Stimulated activated CD4-positive, alpha-beta T cell treated with anti-CD3 and anti-CD28 coated beads, Interleukin-4, amount 100 ng/mL, for 48 hours (primary cell): ENCODE measurements at regions not wholly inside any gene's neighbourhood (a gene's known extent, or its start where the extent isn't known, plus 50 kb on each side); places are given as distances from the start of the nearest gene placed in this dataset.

ENCODE experiments used
- DNase-seq, 2 donors: peaks; one replicate each; pipeline ENCODE4 v3.0.0-alpha.2; 2020; ENCODE audit warnings: low read depth in 2 of 2

DNA sequence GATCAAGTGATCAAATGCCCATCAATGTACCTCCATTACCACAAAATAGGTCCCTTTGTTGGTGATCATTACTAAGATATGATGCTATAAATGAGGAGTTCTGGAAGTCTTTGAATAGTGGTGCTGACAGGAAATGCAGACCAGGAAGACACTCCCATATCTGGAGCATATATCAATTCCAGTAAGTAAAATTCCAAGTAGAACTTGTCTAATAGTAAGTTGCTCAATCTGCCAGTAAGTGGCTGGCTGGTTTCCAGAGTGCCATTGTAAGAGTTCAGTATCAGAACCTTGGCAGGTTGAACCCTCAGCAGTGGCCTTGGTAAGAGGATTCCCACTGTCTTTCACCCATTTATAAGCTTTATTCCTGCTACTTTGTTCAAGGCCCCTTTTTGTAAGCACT, 379.9 kb upstream of the RBMS3 start:
- no peak for DNase-seq

DNA sequence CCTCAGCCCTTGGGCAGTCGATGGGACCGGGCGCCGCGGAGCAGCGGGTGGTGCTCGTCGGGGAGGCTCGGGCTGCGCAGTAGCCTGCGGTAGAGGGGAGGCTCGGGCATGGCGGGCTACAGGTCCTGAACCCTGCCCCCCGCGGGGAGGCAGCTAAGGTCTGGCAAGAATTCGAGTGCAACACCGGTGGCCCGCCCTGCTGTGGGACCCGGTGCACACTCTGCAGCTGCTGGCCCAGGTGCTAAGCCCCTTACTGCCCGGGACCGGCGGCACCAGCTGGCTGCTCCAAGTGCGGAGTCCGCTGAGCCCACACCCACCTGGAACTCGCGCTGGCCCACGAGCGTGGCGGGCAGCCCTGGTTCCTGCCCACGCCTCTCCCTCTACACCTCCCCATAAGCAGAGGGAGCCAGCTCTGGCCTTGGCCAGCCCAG, 377.7 kb upstream of the RBMS3 start:
- DNase-seq, result no peak

- DNase-seq, result no peak
Measured at GRCh38 chr3:28905798-28906197, 375.1 kb upstream of the RBMS3 start.

DNA sequence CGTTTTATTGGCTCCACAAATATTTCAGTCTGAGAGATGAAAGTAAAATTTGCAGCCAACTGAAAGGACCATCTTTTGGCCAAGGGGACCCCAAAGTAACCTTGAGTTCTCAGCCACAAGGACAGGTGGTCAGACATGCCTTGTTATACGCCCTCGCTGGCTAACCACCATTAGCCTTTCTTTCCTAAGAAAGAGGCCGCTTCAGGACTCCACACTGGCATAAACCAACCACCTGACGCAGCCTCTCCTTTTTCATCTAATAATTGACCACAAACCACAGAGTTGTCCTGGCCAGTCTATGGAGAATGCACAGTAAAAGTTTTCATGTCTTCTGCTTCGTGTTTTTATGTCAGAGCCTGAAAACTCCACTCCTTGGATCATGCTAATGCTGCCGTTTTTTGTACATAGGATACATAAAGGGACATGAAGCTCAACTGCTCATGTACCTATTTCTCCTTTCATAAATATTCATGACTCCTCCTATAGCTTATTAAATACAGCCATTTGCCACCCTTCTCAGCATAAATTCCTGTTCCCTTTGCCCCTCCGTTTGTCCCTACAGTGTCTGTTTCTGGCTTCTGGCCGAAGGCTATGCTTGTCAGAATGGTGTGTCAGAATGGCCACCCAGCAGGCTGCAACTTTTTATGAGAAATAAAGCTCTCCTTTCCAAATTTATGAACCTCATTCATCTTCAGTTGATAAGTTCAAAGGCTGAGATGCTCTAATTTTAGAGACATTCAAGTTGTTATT, 374.1 kb upstream of the RBMS3 start:
- DNase-seq, result no peak

DNA sequence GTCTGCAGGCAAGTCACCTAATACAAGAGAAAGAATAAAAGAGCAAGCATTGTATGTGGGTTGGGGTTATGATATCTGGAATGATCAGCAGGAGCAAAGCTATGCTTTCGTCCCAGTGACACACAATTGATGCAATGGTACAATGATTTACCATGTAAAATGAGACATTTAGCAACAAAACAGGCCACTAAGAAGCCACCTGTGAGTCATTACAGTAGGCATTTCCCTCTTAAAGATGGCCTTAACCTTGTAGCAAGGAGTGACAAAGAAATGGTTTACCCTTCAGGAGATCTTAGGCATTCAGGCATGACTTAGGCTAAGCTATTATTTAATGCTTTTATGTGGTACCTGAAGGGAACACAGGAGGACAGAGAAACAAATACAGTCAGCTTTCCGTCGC, 373.3 kb upstream of the RBMS3 start:
- no peak for DNase-seq

DNA sequence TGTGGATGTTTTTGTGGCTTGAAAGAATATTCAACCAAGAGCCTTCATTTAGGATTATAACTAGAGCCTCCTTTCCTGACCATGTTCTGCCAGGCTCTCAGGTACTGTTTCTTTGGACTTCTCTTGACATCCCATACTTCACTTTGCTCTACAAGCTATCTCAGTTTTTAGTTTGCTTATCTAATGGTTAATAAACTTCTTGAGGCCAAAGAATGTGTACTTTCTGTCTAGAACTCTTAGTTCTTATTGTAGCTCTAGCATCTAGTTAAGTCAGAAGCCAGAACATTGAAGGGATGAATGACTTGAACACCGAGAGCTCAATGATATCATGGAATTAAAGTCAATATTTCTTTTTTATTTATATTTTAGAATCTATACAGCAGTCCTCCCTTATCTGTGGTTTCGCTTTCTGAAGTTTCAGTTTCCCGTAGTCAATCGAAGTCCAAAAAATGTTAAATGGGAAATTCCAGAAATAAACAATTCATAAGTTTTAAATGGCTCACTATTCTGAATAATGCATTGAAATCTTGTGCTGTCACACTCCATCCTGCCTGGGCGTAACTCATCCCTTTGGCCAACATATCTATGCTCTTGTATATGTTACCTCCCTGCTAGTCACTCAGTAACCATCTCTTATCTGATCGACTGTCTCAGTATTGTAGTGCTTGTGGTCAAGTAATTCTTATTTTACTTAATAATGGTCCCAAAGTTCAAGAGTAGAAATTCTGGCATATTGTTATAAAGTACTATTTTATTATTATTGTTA, 368.6 kb upstream of the RBMS3 start:
- no peak for DNase-seq

DNA sequence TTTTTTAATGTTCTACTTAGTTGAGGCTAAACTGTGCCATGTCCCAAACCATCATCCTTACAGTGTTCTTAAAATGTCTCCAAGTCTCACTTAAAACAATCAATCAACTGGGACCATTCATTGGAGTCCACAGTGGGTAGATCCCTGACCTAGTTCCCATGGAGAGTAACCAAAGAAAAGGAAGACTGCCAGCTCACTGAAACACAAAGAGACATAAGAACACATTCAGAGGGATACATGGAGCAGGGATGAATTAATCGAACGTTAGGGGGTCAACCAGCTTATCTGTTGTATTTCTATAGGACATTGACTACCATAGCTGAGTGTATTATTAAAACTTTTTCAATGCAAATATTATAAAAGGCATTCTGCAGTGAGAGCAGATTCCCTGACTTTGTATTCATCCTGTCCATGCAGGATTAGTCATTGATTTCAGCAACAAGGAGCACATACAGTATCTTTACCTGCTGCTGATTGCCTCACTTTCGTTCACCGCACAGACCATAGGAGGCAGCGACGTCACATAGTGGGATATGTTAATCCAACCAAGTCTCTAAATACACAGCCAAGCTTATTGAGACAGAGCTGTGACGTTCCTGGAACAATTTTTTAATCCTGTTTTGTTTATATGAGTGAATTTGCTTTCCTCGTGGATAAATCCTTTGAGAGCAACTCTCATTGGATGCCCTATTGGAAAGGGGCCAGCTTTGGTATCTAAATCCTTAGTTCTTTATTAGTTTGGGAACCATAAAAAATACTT, 364.9 kb upstream of the RBMS3 start:
- DNase-seq, result no peak

GRCh38 chr3:28916713-28917499, 364.0 kb upstream of the RBMS3 start:
- no peak for DNase-seq

- no peak for DNase-seq
Measured at GRCh38 chr3:28917895-28918475, 362.9 kb upstream of the RBMS3 start.

DNA sequence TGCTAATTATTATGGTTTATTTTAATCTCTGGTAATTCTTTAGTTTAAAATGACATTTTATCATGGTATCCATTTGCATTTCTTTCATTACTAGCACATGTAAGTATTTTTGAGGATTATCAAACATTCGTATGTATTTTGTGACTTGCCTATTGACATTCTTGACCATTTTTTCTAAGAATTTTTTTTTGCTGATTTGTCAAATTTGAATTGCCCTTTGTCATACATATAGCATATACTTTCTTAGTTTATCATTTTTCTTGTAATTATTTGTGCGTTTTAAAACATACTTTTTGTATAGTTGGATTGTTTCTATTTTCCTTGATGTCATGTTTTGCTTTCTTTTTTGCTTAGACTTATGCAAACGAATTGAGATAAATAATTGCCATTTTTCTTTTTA, 358.5 kb upstream of the RBMS3 start:
- DNase-seq, result no peak

- DNase-seq, result no peak
Measured at GRCh38 chr3:28923994-28924393, 356.9 kb upstream of the RBMS3 start.

GRCh38 chr3:28924744-28925360, 356.0 kb upstream of the RBMS3 start:
- DNase-seq, result no peak

GRCh38 chr3:28933337-28933736, 347.5 kb upstream of the RBMS3 start:
- DNase-seq, result no peak

- no peak for DNase-seq
Measured at GRCh38 chr3:28934126-28934813, 346.6 kb upstream of the RBMS3 start.

DNA sequence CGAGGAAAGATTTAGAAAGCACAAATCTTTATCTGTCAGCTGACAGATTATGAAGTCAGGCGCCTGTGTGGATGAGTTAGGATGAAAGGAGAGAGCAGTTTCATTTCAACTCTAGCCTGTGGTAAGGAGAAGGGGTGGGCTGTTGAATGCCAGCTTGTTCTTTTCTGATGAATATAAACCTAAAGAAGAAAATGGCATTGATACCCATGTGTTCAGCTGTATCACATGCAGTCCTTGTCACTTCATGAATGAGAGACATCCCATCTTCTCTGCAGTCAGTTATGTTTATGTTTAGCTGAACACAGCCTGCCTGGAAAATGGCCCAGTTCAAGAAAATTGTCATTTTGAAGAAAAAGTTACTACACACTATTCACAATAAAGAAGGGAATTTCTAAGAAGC, 345.7 kb upstream of the RBMS3 start:
- DNase-seq, result no peak

DNA sequence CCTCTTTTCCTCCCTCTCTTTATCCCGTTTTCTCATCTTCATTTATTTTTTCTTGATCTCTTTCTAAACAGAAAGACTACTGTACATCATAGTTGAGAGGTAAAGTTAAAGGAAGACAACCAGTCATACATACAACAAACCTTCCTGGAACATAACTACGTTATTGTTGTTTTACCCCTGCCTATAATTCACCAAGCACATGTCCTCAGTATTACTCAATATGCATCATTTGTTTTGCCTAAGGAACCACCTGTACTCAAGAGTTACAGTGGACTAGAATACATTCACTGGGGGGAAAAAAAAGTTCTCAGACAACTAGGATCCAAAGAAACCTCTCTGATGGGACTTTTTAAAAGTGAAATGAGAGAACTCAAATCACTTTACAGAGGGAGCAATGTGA, 344.7 kb upstream of the RBMS3 start:
- DNase-seq, result no peak

DNA sequence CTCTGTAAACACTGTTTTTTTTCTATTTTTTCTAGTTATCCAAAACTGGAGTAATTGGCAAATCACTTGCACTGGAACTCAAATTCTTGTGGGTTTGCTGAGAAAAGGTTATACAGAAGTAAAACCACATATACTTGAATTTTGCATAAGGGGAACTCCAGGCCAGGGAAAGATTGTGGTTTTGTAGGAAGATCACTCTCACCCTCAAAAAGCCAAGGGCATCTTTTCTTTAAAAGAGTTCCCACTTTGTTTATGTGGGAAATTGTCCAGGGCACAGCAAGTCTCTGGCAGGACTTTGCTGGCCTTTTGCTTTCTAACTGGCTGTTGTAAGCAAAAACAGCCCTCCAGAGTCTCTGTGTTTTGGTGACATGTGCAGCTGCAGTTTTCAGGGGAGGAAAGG, 340.3 kb upstream of the RBMS3 start:
- no peak for DNase-seq

DNA sequence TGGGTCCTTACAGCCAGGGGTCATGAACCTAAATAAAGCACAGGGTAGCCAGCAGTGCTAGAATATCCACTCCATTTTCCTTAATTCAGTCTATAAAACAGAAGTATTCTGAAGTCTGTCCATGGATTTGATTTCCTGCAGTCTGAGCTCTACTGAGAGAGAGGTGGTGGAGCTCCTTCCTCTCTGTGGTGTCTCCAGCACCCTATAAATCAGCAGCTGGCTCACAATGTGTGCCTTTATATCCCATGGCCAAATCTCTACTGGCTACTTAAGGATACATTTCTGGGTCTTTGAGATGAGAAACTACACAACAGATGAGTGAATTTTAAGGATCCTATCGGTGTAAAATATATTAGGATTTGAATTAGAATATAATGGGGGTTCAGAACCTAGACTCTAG, 339.9 kb upstream of the RBMS3 start:
- DNase-seq, result no peak

DNA sequence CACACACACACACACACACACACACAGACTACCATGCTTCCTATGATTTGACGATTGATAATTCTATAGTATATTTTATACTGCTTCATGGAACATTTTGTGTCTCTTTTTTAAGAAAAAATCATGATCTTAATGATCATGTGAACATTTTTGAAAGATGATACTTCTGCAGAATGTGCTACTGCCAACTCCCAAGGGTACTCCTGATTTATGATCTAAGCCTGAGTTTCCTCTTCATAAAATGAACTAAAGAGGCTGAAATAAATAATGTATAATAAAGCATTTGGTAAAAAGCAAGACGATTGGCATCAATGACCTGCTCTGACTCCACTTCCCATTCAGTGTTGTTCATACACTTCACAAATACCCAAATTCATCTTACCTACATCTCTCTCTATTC, 333.8 kb upstream of the RBMS3 start:
- no peak for DNase-seq

- no peak for DNase-seq
Measured at GRCh38 chr3:28947751-28948150, 333.1 kb upstream of the RBMS3 start.
